ENCODE measurements at regions not wholly inside any gene's neighbourhood (a gene's known extent, or its start where the extent isn't known, plus 50 kb on each side); places are given as distances from the start of the nearest gene placed in this dataset.

GRCh38 chr2:153189091-153189888 is 289.3 kb downstream of the RPRM start:
- Histone ChIP-seq H3K79me2 (ENCODE audit: insufficient read depth, low read length) (no peaks in the 10 kb centered on the region), H3K27me3 (ENCODE audit: control insufficient read depth in 1 of 2, insufficient read depth in 2 of 2, low read length in 2 of 2) (no peaks in the 10 kb centered on the region), H3K9me3 (ENCODE audit: low read length) (no peaks in the 10 kb centered on the region), H3K36me3 (replicated peaks in 1 of 2; ENCODE audit: control insufficient read depth in 1 of 2, insufficient read depth in 2 of 2, low read length in 2 of 2) (no peaks in the 10 kb centered on the region), H2AFZ (ENCODE audit: low read length) (no peak overlapping the region), H3K4me3 (replicated peaks in 1 of 3; ENCODE audit: insufficient read depth in 1 of 3, low read depth in 2 of 3, low read length in 3 of 3) (no peak overlapping the region), H3K4me2 (ENCODE audit: low read depth, low read length) (no peak overlapping the region), H3K27ac (ENCODE audit: extremely low read length, insufficient read depth, low read length) (no peak overlapping the region), H3K4me1 (ENCODE audit: insufficient read depth, low read length) (no peaks in the 10 kb centered on the region), H3K9ac (ENCODE audit: insufficient read depth, low read depth, low read length) (no peak overlapping the region), H4K20me1 (ENCODE audit: insufficient read depth, low read length) (no peaks in the 10 kb centered on the region)
- CTCF ChIA-PET (ENCODE audit: low intra/inter-chr PET ratio, low total read pairs), result no interaction called here
- DNase-seq (ENCODE audit: low spot score), result no peak
- no peak for FAIRE-seq
- 6% methylated on average over 3 of the region's 3 CpGs for WGBS (ENCODE audit: low lambda C conversion rate)
- in situ Hi-C loops (cut with HindIII; ENCODE audit: extremely low pct_ligation_motif_present, low pct_unique_long_range_greater_than_20kb) (no loop called here), intact Hi-C loops (cut with micrococcal nuclease; ENCODE audit: unreplicated experiment) (no loop called here)
- BruUV-seq (replicated peaks), result no TSS peak
- no peak for ATAC-seq
- POLR2A ChIA-PET, result no interaction called here
- TF ChIP-seq KMT2B (CRISPR knock-in tag; IDR thresholded peaks at IDR 0.05) (no peak), NAIF1 (CRISPR knock-in tag; IDR thresholded peaks at IDR 0.05; ENCODE audit: borderline replicate concordance) (no peak), ZNF441 (CRISPR knock-in tag; IDR thresholded peaks at IDR 0.05; ENCODE audit: borderline replicate concordance) (no peak), MAFF (IDR thresholded peaks at IDR 0.05; ENCODE audit: low read depth, low read length) (peak; percentile 64), ZSCAN5A (CRISPR knock-in tag; IDR thresholded peaks at IDR 0.05; ENCODE audit: borderline replicate concordance) (no peak), ZBTB46 (CRISPR knock-in tag; IDR thresholded peaks at IDR 0.05; ENCODE audit: borderline replicate concordance) (no peak), HCFC1 (IDR thresholded peaks at IDR 0.05; ENCODE audit: low read depth, low read length) (no peak), SKI (IDR thresholded peaks at IDR 0.05; ENCODE audit: partially characterized antibody) (no peak), TFE3 (CRISPR knock-in tag; IDR thresholded peaks at IDR 0.05) (no peak)

Data from HepG2 (cell line).